ENCODE measurements at regions not wholly inside any gene's neighbourhood (a gene's known extent, or its start where the extent isn't known, plus 50 kb on each side); places are given as distances from the start of the nearest gene placed in this dataset.

DNA sequence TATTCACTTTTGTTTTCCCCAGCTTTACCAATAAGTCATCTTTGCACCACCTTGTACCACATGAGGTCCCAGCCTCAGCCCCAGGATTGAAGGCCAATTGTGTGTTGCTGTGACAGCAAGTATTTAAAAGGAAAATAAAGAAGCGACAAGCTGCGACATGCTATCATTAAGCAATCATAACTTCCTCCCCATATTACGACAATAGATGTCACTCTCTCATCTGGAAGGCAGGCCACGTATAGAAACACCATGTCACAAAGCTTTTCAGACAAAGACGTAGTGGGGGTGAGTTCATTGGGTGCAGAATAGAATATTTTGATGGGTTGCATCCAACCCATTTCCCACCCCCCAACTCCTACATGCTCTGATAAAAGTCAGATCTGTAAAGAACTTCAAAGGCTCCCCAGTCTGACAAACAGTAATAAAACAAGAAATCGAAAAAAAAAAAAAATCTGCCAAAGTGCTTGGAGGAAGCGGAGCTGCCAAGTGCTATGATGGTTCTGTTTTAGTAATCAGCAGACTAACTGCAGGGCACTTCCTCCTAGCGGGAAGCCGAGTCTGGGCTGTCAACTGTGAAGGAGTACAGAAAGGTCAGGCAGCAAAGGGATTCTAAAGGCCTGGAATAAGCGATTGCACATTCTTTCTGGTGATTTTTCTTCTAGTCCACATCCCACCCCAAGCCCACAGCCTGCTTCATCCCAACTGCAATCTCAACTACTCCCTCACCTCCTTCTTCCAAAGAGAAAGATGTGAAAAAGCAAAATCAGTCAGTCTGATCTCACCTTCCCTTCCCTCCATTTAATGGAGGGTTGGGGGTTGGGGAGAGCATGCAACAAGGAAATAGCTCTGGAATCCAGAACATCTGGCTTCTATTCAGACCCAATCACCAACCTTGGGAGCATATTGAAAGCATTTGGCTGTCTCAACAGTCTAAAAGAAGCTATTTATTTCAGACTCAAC lies 131.4 kb upstream of the UBASH3B start:
- DNase-seq = no peak

GRCh38 chr11:122521626-122522025 lies 133.9 kb upstream of the UBASH3B start:
- DNase-seq = no peak

GRCh38 chr11:122517403-122518379 lies 137.8 kb upstream of the UBASH3B start:
- DNase-seq = no peak

DNA sequence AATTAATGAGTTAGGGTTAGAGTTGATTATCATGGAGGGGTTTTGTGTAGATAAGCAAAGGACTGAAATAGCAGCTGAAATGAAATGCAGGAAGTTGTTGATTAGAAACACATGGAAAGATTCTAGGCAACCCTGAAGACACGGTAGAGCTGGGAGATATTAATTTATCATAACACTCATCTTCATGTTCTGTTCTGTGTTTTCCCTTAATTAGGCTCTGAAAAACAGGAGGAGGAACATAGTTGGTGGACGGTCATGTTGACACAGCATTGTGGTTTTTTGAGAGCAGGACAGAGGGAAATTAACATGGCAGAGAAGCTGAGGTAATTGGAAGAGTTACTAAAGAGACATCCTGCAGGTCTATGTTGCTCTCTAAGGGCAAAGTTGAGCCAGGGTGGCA lies 138.8 kb upstream of the UBASH3B start:
- DNase-seq = no peak

GRCh38 chr11:122513997-122514396 lies 141.5 kb upstream of the UBASH3B start:
- DNase-seq = no peak

DNA sequence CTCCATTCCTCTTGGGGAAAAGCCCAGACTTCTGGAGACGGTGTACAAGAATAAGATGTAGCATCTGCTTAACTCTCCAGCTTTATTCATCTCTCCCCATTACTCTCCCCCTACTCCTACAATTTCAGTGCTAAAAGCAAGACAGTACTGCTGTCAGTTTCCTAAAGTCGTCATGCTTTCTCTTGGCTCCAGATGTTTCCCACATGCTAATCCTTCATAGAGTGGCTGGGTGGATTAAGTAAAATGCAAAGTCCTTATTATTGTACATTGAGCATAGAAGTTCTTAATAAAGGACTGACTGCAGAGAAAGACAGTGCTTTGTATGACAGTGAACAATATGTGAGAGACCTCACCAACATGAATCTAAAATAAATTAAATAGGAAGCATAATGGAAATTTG lies 142.2 kb upstream of the UBASH3B start:
- no peak for DNase-seq

- no peak for DNase-seq
Observed at GRCh38 chr11:122512688-122513087, 142.8 kb upstream of the UBASH3B start.

DNA sequence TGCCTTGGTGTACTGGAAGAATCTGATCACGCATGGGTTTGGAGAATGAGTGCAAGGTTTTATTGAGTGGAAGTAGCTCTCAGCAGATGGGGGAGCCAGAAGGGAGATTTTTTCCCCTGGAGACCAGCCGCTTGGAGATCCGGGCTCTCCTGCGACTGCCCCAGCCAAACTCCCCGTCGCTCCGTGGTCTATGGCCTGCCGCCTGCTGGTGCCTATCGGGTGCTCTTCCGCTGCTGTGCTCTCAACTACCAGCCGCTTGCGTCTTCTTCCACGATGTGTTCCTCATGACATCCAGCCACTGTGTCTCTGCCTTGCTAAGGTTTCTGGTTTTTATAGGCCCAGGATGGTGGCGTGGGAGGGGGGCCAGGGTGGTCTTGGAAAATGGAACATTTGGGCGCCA lies 145.6 kb upstream of the UBASH3B start:
- no peak for DNase-seq

DNA sequence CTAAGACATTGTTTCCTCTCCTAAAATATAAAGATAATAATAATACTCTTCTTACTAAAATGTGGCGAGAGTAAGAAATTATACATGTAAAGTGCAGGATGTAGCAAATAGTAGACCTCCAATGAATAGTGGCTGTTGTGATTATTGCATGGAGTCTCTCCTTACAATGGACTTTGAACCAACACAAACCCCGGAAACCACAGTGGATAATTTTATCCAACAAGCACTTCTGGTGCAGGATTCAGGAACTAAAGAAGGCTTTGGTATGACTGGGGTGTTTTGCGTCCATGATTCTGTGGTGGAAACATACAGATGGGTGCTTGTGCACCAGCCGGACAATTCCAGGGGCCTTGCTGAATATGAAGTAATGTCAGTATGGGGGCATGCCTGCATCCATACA lies 146.4 kb upstream of the UBASH3B start:
- no peak for DNase-seq

DNA sequence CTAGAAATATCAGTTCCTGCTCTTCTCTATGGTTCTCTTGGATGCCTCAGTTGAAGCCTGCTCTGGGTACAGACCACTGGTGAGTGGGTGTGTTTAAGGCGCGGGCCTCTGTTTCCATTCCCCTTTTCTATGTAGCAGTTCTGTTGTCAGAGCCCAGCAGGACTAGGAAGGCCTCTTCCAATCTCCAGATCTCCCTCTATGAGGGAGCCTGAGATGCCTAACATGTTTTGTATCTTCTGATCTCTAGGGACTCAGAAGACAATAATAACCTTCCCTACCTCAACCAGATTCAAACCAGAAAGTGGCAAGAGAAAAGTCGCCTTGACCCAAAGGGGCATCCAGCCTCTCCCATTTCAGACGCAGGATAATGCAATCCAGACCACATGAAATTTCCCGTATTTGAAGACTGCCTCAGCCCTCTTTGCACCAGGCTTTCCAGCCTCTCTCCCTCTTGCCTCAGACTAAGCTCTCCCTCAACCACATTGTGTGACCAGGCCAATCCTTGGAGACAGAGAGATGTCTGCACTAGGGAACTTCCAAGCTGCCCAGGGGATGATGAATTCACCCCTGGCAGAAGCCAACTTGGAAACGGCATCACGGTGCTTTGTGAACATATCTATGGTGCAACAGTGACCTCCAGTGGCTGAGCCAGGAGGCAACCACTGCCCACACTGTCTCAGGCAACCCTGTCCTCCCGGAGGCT lies 150.1 kb upstream of the UBASH3B start:
- DNase-seq = peak; percentile 78

DNA sequence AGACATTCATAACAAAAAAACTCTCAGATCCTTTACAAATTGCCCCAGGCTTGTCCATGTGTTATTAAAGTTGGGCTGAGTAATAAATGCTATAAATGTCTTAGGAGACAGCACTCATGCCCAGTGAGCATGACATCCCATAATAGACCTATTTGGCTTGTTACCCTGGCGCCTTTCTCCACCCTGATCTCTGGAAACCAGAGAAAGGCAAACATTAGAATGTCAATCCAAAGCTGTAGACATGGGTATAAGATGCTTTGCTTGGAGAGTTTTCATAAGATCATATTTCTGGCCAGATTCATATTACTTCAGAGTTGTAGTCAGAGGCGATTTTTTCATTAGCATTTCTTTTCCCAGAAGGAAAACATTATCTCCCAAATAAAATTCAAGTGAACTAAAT lies 161.3 kb upstream of the UBASH3B start:
- no peak for DNase-seq

GRCh38 chr11:122491509-122491908 lies 164.0 kb upstream of the UBASH3B start:
- no peak for DNase-seq

GRCh38 chr11:122488892-122489706 lies 166.4 kb upstream of the UBASH3B start:
- DNase-seq = no peak

GRCh38 chr11:122487669-122488068 lies 167.9 kb upstream of the UBASH3B start:
- DNase-seq = no peak

GRCh38 chr11:122486793-122487495 lies 168.6 kb upstream of the UBASH3B start:
- DNase-seq = no peak

GRCh38 chr11:122478986-122479385 lies 176.5 kb upstream of the UBASH3B start:
- DNase-seq = no peak

GRCh38 chr11:122468965-122469364 lies 186.6 kb upstream of the UBASH3B start:
- DNase-seq = no peak

GRCh38 chr11:122463530-122463929 lies 192.0 kb upstream of the UBASH3B start:
- DNase-seq = no peak

DNA sequence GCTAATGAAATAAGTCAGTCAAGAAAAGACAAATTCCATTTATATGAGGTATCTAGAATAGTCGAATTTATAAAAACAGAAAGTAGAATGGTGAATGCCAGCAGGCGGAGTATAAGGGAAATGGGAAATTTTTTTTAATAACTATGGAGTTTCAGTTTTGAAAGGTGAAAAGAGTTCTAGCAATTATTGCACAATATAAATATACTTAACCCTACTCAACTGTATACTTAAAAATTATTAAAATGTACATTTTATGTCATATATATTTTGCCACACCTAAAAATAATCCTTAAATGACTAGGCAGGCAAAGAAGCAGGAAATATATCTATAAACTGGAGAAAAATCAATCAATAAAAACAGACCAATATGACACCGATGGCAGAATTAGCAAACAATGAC lies 196.5 kb upstream of the UBASH3B start:
- DNase-seq = no peak

GRCh38 chr11:122453586-122453985 lies 201.9 kb upstream of the UBASH3B start:
- DNase-seq = no peak

DNA sequence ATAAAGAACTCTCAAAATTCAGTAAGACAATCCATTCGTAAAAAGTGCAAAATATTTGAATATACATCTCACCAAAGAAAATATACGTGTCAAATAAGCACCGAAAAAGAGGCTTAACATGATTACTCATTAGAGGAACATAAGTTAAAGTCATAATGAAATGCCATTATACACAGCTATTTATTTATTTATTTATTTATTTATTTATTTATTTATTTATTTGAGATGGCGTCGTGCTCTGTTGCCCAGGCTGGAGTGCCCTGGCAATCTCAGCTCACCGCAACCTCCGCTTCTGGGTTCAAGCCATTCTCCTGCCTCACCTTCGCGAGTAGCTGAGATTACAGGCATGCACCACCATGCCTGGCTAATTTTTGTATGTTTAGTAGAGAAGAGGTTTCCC lies 203.6 kb upstream of the UBASH3B start:
- no peak for DNase-seq
